ENCODE measurements at regions not wholly inside any gene's neighbourhood (a gene's known extent, or its start where the extent isn't known, plus 50 kb on each side); places are given as distances from the start of the nearest gene placed in this dataset.
"Not testable (repeated sequence)": the region's sequence is repeated elsewhere in the genome, so short reads cannot be mapped to it uniquely, and the experiment has no call there.

GRCh38 chr4:179163147-179163546 lies 1720.9 kb upstream of the AGA start:
- no peak for DNase-seq

DNA sequence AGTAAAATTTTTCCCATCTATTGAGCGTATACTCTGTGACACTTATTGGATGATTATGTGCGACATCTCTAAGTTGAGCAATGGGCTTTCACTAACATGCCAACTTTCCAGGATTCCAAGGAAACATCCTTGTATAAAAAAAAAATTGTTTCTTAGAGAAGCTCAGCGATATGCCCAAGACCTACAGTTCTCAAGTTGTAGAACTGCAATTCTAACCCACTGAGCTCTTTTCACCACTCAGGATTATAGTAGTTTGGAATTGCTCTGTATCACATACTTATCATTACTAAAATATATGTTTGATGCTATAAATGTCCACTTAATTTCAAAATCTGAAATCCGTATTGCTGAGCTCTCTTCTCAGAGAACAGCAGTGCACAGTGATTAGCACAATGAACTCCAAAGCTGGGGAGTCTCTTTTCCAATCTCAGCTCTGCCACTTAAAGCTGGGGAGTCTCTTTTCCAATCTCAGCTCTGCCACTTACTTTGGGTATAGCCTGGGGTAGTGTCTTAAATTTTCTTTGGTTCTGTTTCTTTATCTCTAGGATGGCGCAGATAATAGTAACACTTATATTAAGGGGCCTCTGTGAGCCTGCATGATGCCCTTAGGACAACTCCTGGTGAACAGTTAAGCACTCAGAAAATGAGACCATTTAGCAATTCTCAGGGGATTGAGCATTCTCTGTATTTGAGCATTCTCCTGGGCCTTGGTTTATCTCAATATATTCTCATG lies 1722.2 kb upstream of the AGA start:
- no peak for DNase-seq

DNA sequence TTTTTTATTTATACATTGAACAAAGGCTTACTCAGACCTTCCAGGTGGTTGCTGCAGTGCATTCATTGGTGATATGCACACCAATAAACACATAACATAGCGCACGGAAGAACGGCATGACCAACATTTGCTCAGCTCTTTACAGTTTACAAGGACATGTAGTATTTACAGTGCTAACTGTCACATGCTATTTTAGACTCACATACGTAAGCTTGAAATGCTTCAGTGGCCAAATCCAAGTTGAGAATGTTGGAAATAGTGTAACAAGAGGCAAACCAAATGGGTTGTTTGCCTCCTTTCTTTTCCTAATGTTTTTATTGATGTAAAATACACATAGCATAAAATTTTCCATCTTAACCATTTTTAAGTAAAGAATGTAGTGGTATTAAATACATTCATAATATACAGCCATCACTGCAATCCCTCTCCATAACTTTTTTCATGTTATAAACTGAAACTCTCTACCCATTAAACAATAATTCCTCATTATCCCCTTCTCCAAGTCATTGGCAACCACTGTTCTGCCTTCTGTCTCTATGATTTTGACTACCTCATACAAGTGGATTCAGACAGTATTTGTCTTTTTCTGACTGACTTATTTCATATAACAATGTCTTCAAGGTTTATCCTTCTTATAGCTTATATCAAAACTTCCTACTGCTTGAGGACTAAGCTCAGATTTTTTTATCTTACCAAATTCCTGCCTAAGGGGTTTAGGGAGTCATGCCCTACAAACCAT lies 1722.9 kb upstream of the AGA start:
- DNase-seq = no peak

- DNase-seq = no peak
Observed at GRCh38 chr4:179165862-179166261, 1723.6 kb upstream of the AGA start.

GRCh38 chr4:179170308-179170707 lies 1728.1 kb upstream of the AGA start:
- not testable (repeated sequence) for DNase-seq

DNA sequence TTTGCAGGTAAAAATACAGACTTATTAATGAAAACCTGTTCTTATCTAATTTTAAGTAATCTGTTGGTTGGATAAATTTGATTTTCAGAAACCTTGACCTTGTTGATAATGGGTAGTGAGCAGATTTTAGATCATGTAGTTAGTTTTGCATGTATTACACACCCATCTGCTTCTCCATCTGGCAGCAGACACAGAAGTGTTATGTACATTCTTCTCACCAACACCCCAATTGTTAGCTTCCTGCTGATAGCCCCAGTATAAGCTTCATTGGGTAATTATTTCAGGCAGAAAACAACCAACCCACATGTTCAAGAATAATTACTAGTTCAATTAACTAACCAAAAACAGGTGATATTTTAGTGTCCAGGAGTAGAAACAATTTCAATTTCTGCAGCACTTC lies 1740.5 kb upstream of the AGA start:
- no peak for DNase-seq

- no peak for DNase-seq
Observed at GRCh38 chr4:179195887-179196286, 1753.7 kb upstream of the AGA start.

- DNase-seq = no peak
Observed at GRCh38 chr4:179196511-179196910, 1754.3 kb upstream of the AGA start.

DNA sequence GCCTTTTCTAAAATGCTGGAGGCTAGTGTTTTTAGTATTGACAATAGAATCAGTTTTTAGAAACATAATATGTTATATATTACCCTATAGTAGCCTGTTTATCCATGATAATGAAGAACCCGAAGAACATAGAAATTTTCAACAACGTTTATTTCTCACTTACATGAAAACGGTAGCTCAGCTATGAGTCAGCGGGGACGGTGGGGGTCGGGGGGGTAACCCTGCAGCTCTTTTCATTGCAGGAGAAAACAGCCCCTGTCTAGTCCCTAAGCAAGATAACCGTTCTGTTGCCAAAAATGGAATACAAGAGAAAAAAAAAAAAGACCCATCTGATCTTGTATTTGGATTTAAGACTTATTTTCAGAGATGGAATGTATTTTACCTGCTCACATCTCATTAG lies 1758.4 kb upstream of the AGA start:
- no peak for DNase-seq

GRCh38 chr4:179225594-179225993 lies 1783.4 kb upstream of the AGA start:
- no peak for DNase-seq

DNA sequence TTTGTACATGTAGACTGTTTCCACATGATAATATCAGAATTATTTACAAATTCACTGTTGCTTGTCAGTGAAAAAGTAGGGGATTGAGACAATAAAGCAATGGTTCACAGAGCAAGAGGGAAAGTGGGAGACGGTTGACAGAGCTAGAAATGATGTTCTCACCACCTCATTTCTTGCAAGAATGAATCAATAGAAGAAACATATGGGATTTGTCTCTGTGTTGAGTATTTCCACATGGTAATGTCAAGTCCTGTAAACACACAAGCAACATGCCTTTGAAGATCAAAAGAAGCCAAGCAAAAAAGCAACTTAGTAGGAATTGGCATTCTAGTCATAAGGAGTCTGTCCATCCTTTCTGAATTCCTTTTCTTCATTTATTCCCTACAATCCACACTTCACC lies 1806.6 kb upstream of the AGA start:
- DNase-seq = no peak

GRCh38 chr4:179268791-179269190 lies 1826.6 kb upstream of the AGA start:
- no peak for DNase-seq

- DNase-seq = no peak
Observed at GRCh38 chr4:179272282-179272681, 1830.0 kb upstream of the AGA start.

- DNase-seq = no peak
Observed at GRCh38 chr4:179278647-179279046, 1836.4 kb upstream of the AGA start.

- no peak for DNase-seq
Observed at GRCh38 chr4:179285696-179286095, 1843.5 kb upstream of the AGA start.

GRCh38 chr4:179291657-179292056 lies 1849.4 kb upstream of the AGA start:
- DNase-seq = no peak

DNA sequence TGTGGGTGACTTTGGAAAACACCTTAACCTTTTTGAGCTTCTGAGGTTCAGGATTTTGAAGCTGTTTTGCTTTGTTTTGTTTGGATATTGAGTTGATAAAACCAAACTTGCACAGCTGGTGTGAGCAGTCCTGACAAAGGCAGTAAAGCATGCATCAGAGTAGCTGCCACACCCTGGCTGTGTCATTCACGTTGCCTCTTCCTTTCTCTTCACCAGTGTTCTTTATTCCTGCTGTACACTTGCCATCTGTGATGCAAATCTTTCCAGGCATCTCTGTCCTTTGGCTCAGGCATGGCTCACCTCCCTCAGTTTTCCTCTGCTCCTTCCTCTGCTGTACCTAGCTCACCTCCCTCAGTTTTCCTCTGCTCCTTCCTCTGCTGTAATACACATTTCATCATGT lies 1850.2 kb upstream of the AGA start:
- no peak for DNase-seq

GRCh38 chr4:179307297-179308136 lies 1865.3 kb upstream of the AGA start:
- peak; percentile 2 to 18 for DNase-seq

- no peak for DNase-seq
Observed at GRCh38 chr4:179313823-179314222, 1871.6 kb upstream of the AGA start.

- DNase-seq = no peak
Observed at GRCh38 chr4:179325181-179325580, 1882.9 kb upstream of the AGA start.

DNA sequence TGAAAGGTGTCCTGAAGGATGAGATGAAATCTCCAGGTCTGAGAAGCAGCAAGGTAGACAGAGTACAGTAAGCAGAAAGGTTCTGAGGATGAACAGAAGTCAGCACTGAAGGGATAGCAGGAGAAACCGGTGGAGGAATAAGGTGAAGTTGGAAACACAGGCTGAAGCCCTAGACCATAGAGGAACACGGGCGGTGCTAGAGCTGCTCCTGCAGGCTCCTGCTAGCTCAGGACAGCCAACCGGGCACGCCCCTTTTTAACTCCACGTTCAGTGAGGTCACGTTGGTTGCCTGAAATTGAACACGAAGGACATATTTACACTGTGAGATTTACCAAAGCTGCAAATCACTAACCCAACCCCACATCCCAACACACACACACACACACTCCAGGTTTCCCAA lies 1886.4 kb upstream of the AGA start:
- no peak for DNase-seq

- no peak for DNase-seq
Observed at GRCh38 chr4:179331362-179331761, 1889.1 kb upstream of the AGA start.

DNA sequence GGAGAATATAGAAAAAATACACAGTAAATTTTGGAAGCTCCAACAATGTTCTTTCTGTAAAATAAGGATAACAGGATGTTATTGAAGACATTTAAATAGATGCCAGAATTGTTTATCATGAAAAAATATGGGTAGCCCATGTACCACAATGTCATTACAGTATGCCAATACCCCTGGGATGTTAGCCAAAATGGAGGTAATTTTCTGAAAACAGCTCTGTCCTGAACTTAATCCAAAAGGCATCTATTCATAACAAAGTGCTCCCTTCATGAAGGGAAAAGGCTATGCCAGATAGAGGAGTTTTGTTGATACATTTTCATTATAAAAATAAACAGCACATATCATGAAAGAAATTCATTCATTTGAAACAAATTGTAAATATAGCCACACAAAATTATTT lies 1902.6 kb upstream of the AGA start:
- no peak for DNase-seq

GRCh38 chr4:179352221-179352620 lies 1910.0 kb upstream of the AGA start:
- DNase-seq = no peak

All from activated CD4-positive, alpha-beta T cell treated with anti-CD3 and anti-CD28 coated beads, Interleukin-2, amount 50 U/mL, for 48 hours (primary cell).